H9 (cell line): ENCODE measurements at regions not wholly inside any gene's neighbourhood (a gene's known extent, or its start where the extent isn't known, plus 50 kb on each side); places are given as distances from the start of the nearest gene placed in this dataset.

Experiments used
- DNase-seq: peaks from one replicate; pipeline ENCODE4 v3.0.0-alpha.2; 2017
- H2AFZ ChIP-seq: one replicate; pipeline ENCODE4 v1.6.1; 2013; ENCODE audit warnings: mild to moderate bottlenecking, low read length, control low read depth, moderate library complexity
- H2AK5ac ChIP-seq: 2 replicates; pipeline ENCODE4 v1.6.1; 2013; ENCODE audit warnings: low read length, control low read depth, mixed read lengths; ENCODE audit not compliant: insufficient read length
- H2BK120ac ChIP-seq: one replicate; pipeline ENCODE4 v1.6.1; 2013; ENCODE audit warnings: low read depth, mild to moderate bottlenecking, low read length, control low read depth, inconsistent platforms; ENCODE audit not compliant: poor library complexity, severe bottlenecking
- H2BK12ac ChIP-seq: 2 replicates; pipeline ENCODE4 v1.6.1; 2013; ENCODE audit warnings: low read length, control low read depth, mixed read lengths, low read depth; ENCODE audit not compliant: insufficient read length
- H2BK15ac ChIP-seq: 2 replicates; pipeline ENCODE4 v1.6.1; 2013; ENCODE audit warnings: low read depth, low read length, control low read depth
- H2BK20ac ChIP-seq: one replicate; pipeline ENCODE4 v1.6.1; 2013; ENCODE audit warnings: low read depth, mild to moderate bottlenecking, low read length, control low read depth, inconsistent platforms; ENCODE audit not compliant: poor library complexity, severe bottlenecking
- H2BK5ac ChIP-seq: 2 replicates; pipeline ENCODE4 v1.6.1; 2013; ENCODE audit warnings: low read length, control low read depth, mixed read lengths; ENCODE audit not compliant: insufficient read length
- H3K14ac ChIP-seq: 2 replicates; pipeline ENCODE4 v1.6.1; 2013; ENCODE audit warnings: low read length, control low read depth; ENCODE audit not compliant: insufficient read depth
- H3K18ac ChIP-seq: 2 replicates; pipeline ENCODE4 v1.6.1; 2013; ENCODE audit warnings: low read depth, mild to moderate bottlenecking, mixed read lengths, low read length, control low read depth; ENCODE audit not compliant: insufficient read length
- H3K23ac ChIP-seq: 2 replicates; pipeline ENCODE4 v1.6.1; 2013; ENCODE audit warnings: low read length, control low read depth, mixed read lengths, low read depth; ENCODE audit not compliant: insufficient read length
- H3K23me2 ChIP-seq: 2 replicates; pipeline ENCODE4 v1.6.1; 2013; ENCODE audit warnings: low read depth, mild to moderate bottlenecking, mixed read lengths, low read length, control low read depth; ENCODE audit not compliant: insufficient read length, poor library complexity, severe bottlenecking
- H3K27ac ChIP-seq: 2 replicates; pipeline ENCODE4 v1.5.1; 2013; ENCODE audit warnings: low read length, control low read depth, mixed read lengths, low read depth; ENCODE audit not compliant: insufficient read length
- H3K27me3 ChIP-seq: 2 replicates; pipeline ENCODE4 v1.6.1; 2013; ENCODE audit warnings: low read length, control low read depth, inconsistent platforms; ENCODE audit not compliant: insufficient read depth
- H3K4ac ChIP-seq: 2 replicates; pipeline ENCODE4 v1.6.1; 2013; ENCODE audit warnings: low read depth, mild to moderate bottlenecking, control low read depth, inconsistent platforms, low read length, moderate library complexity
- H3K4me1 ChIP-seq: 2 replicates; pipeline ENCODE4 v1.6.1; 2013; ENCODE audit warnings: low read length, control low read depth, inconsistent platforms; ENCODE audit not compliant: insufficient read depth
- H3K4me2 ChIP-seq: 2 replicates; pipeline ENCODE4 v1.6.1; 2013; ENCODE audit warnings: low read length, control low read depth, mixed read lengths; ENCODE audit not compliant: insufficient read length, insufficient read depth
- H3K56ac ChIP-seq: 2 replicates; pipeline ENCODE4 v1.6.1; 2013; ENCODE audit warnings: low read depth, mild to moderate bottlenecking, mixed read lengths, low read length, control low read depth; ENCODE audit not compliant: insufficient read length
- H3K79me1 ChIP-seq: 2 replicates; pipeline ENCODE4 v1.6.1; 2013; ENCODE audit warnings: low read depth, mild to moderate bottlenecking, moderate library complexity, low read length, control low read depth, inconsistent platforms; ENCODE audit not compliant: insufficient read depth, poor library complexity, severe bottlenecking
- H3K79me2 ChIP-seq: 2 replicates; pipeline ENCODE4 v1.6.1; 2013; ENCODE audit warnings: low read length, control low read depth, inconsistent platforms; ENCODE audit not compliant: insufficient read depth
- H3K9ac ChIP-seq: 2 replicates; pipeline ENCODE4 v1.6.1; 2013; ENCODE audit warnings: low read length, control low read depth, mixed read lengths; ENCODE audit not compliant: insufficient read length; ENCODE audit errors: extremely low read depth
- H3K9me3 ChIP-seq: one replicate; pipeline ENCODE4 v1.6.1; 2013; ENCODE audit warnings: low read depth, low read length, inconsistent platforms; ENCODE audit not compliant: control insufficient read depth
- H3T11ph ChIP-seq: one replicate; pipeline ENCODE4 v1.6.1; 2013; ENCODE audit warnings: mild to moderate bottlenecking, low read length, control low read depth, inconsistent platforms
- H4K20me1 ChIP-seq: one replicate; pipeline ENCODE4 v1.6.1; 2013; ENCODE audit not compliant: control insufficient read depth, insufficient read length, insufficient read depth
- H4K5ac ChIP-seq: 2 replicates; pipeline ENCODE4 v1.6.1; 2013; ENCODE audit warnings: low read depth, mild to moderate bottlenecking, mixed read lengths, low read length, control low read depth; ENCODE audit not compliant: insufficient read length
- H4K8ac ChIP-seq: replicated peaks from 2 replicates; pipeline ENCODE4 v1.6.1; 2013; ENCODE audit warnings: low read length, control low read depth, mixed read lengths, low read depth; ENCODE audit not compliant: insufficient read length
- H4K91ac ChIP-seq: 2 replicates; pipeline ENCODE4 v1.6.1; 2013; ENCODE audit warnings: low read depth, mild to moderate bottlenecking, moderate library complexity, mixed read lengths, low read length, control low read depth; ENCODE audit not compliant: insufficient read length
- H3K27ac Mint-ChIP-seq, 3 experiments: 2 replicates in 2 of 3; 3 replicates in 1 of 3; pipeline ENCODE4 v1.8.0; 2020 to 2021; ENCODE audit warnings: mixed read lengths in 3 of 3, mild to moderate bottlenecking in 1 of 3, moderate library complexity in 1 of 3
- H3K27me3 Mint-ChIP-seq: 2 replicates; pipeline ENCODE4 v1.8.0; 2021; ENCODE audit warnings: low read depth, mild to moderate bottlenecking, moderate library complexity, mixed read lengths
- H3K36me3 Mint-ChIP-seq, 3 experiments: 2 replicates in 2 of 3; 3 replicates in 1 of 3; pipeline ENCODE4 v1.8.0; 2020 to 2021; ENCODE audit warnings: low read depth in 3 of 3, mixed read lengths in 3 of 3; ENCODE audit not compliant: insufficient read depth in 1 of 3
- H3K4me1 Mint-ChIP-seq, 2 experiments: 2 replicates each; pipeline ENCODE4 v1.8.0; 2020; ENCODE audit warnings: mixed read lengths in 2 of 2
- H3K4me3 Mint-ChIP-seq, 2 experiments: 2 replicates in 1 of 2; 3 replicates in 1 of 2; pipeline ENCODE4 v1.8.0; 2020 to 2021; ENCODE audit warnings: mild to moderate bottlenecking in 2 of 2, mixed read lengths in 2 of 2, moderate library complexity in 1 of 2
- H3K9me3 Mint-ChIP-seq, 2 experiments: 2 replicates in 1 of 2; 3 replicates in 1 of 2; pipeline ENCODE4 v1.8.0; 2020; ENCODE audit warnings: mild to moderate bottlenecking in 2 of 2, mixed read lengths in 2 of 2, moderate library complexity in 1 of 2
- CTCF ChIP-seq: fragments of 200-600 bp; sonication (generic); conservative IDR thresholded peaks from 3 replicates; pipeline ENCODE4 v1.8.0; 2021; ENCODE audit warnings: antibody characterized with exemption, mild to moderate bottlenecking

DNA sequence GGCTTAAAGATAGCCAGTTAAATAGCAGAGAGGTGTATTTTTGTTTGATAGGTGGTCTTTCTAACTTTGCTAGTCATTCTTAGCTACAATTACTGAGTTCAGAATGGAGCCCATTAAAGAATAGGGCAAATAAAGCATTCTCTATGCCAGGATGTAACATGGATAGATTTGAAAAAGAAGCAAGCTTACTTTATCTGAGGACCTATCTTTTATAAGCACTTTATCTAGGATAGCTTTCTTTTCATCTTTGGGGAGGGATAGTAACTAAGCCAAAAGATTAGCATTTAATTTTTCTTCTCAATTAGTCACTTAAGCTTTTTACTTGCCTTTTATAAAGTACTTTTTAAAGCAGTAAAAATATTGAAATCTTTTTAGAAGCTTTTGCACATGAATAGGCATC, 1148.0 kb upstream of the DIAPH2 start:
- no peaks in the 10 kb centered on the region for H3K36me3 Mint-ChIP-seq
- no peak for DNase-seq
- H2BK20ac ChIP-seq, result no peak overlapping the region
- H3K27ac Mint-ChIP-seq, result no peak overlapping the region
- no peak overlapping the region for H2BK5ac ChIP-seq
- no peaks in the 10 kb centered on the region for H3K79me2 ChIP-seq
- H3K4me3 Mint-ChIP-seq, result no peak overlapping the region
- no peak overlapping the region for H3K23ac ChIP-seq
- no peaks in the 10 kb centered on the region for H3K27me3 ChIP-seq
- no peak overlapping the region for H3K4me2 ChIP-seq
- H3T11ph ChIP-seq, result no peak overlapping the region
- peaks cover 34 to 42% of the 10 kb centered on the region in 2 experiments for H3K4me1 Mint-ChIP-seq
- no peak overlapping the region for H2BK120ac ChIP-seq
- TF ChIP-seq CTCF, result no peak
- H3K14ac ChIP-seq, result no peak overlapping the region
- H4K20me1 ChIP-seq, result no peaks in the 10 kb centered on the region
- no peaks in the 10 kb centered on the region; a peak in 1 of 5 replicates for H3K9me3 Mint-ChIP-seq
- H3K27ac ChIP-seq, result no peak overlapping the region
- H3K23me2 ChIP-seq, result no peaks in the 10 kb centered on the region
- no peak overlapping the region for H3K4ac ChIP-seq
- no peak overlapping the region for H3K9ac ChIP-seq
- H2BK15ac ChIP-seq, result no peak overlapping the region
- no peaks in the 10 kb centered on the region for H3K4me1 ChIP-seq
- H2BK12ac ChIP-seq, result no peak overlapping the region
- H4K8ac ChIP-seq, result no peak overlapping the region
- H2AK5ac ChIP-seq, result no peak overlapping the region
- H3K79me1 ChIP-seq, result no peaks in the 10 kb centered on the region
- no peak overlapping the region for H2AFZ ChIP-seq
- H3K27me3 Mint-ChIP-seq, result no peaks in the 10 kb centered on the region
- no peaks in the 10 kb centered on the region for H3K9me3 ChIP-seq
- H4K5ac ChIP-seq, result no peak overlapping the region
- H3K56ac ChIP-seq, result no peak overlapping the region
- H4K91ac ChIP-seq, result no peak overlapping the region
- H3K18ac ChIP-seq, result no peak overlapping the region
